OCI-LY3 (cell line): ENCODE measurements at regions not wholly inside any gene's neighbourhood (a gene's known extent, or its start where the extent isn't known, plus 50 kb on each side); places are given as distances from the start of the nearest gene placed in this dataset.

ENCODE experiments used
- CTCF ChIP-seq: fragments of 200-600, 300-600 bp; sonication (generic); IDR thresholded peaks from 2 replicates; pipeline ENCODE4 v1.5.1; 2014; ENCODE audit warnings: antibody characterized with exemption, low read length, low read depth
- EZH2phosphoT487 ChIP-seq: fragments of 200-600 bp; shearing (Covaris generic); IDR thresholded peaks from 2 replicates; pipeline ENCODE4 v1.6.1; 2018; ENCODE audit warnings: antibody characterized with exemption, mixed run types, low read depth

DNA sequence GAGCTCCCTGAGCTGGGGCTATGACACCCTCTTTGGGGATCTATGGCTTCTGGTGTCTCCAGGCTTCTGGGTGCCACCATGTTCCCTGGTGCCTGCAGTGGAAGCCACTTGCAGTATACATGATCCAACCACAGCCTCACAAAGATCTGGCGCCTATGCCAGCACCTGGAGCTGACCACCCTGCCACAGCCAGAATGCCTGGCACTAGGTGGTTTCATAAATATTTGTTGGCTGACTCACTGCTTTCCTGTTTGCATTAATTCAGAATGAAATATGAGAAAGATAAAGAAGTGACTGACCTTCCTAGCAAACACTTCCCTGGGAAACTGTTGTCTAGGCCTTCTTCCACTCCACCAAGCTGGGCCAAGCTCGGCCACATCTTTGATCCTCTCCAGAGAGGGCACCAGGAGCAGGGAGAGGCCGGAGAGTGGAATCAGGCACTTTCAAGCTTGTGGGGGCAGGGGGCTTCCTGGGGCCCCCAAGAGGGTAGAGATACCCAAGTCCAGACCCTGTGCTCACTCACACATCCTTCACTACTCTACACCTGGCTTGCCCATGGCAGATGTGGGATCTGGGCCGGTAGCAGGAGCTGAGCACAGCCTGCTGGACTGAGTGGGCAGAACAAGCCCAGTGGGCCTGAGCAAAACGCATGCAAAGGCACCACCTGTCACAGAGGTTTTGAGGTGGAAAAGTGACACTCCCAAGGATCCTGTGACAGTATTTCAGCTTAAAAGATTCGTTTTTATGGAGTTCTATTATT lies 565.7 kb downstream of the SLC4A3 start:
- TF ChIP-seq CTCF (no peak), EZH2phosphoT487 (no peak)
